ENCODE measurements at regions not wholly inside any gene's neighbourhood (a gene's known extent, or its start where the extent isn't known, plus 50 kb on each side); places are given as distances from the start of the nearest gene placed in this dataset.

DNA sequence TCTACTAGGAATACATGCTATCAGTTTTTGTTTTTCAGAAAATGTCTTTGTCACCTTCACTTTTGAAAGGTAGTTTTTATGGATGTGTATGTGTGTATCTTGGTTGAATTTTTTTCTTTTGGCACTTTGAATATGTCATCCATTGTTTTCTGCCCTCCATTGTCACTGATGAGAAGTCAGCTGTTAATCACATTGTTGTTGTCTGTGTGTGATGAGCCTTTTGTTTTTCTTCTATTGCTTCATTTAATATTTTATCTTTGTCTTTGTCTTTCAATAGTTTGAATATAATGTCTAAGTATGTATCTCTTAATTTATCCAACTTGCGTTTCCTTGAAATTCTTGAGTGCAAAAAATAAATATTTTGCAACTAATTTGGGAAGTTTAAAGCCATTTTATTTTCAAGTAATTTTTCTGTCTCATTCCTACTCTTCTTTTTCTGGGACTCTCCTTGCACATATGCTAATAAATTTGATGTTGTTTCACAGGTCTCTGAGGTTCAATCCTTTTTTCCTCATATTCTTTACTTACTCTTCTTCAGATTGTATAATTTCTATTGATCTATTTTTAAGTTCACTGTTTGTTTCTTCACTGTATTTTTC, 546.9 kb upstream of the GHITM start:
- no peak for TF ChIP-seq POLR2AphosphoS5 (IDR thresholded peaks at IDR 0.05)
- TF ChIP-seq CTCF (IDR thresholded peaks at IDR 0.05): no peak
- TF ChIP-seq EP300 (IDR thresholded peaks at IDR 0.05): no peak
- TF ChIP-seq POLR2A (IDR thresholded peaks at IDR 0.05; ENCODE audit: low read depth): no peak
